HG02943 (cell line): ENCODE measurements at regions not wholly inside any gene's neighbourhood (a gene's known extent, or its start where the extent isn't known, plus 50 kb on each side); places are given as distances from the start of the nearest gene placed in this dataset.
"Not testable (repeated sequence)": the region's sequence is repeated elsewhere in the genome, so short reads cannot be mapped to it uniquely, and the experiment has no call there.

Source experiments
- ATAC-seq: cut with Tn5 transposase; IDR thresholded peaks from one replicate; pipeline ENCODE4 v1.9.1; 2021; ENCODE audit warnings: mild to moderate bottlenecking, low read depth, moderate library complexity; ENCODE audit not compliant: unreplicated experiment

DNA sequence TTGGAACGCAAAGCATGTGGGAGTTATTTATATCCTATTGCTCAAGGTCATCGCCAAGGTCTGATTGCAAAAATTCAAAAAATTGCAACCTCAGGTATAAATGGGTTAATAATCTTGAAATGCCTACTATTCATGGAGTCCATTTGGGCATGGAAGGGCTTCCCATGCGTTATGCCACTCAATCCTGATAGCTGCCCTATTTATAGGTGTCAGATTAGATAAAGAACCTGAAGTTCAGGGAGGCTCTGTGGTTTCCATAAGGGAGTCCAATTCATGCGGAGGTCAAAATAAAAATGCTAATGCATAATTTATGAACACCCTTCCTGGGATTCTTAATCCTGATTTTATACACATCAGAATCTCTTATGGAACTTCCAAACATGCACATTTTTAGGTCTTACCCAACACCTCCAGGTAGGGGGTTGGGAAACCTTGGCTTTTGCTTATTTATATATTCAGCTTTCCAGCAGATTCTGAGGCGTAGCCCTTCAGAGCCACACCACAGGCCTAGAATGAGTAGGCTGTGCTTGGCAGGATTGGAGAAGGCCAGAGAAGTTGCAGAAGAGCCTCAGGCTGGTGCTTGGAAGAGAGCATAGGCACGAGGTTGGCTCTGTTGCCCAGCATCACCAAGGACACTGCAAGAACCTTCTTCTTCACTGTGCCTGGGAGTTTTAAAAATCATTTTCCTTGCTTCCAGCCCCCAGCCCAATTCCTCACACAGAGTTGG, 324.4 kb upstream of the CFAP20DC start:
- peak; percentile 36 for ATAC-seq

DNA sequence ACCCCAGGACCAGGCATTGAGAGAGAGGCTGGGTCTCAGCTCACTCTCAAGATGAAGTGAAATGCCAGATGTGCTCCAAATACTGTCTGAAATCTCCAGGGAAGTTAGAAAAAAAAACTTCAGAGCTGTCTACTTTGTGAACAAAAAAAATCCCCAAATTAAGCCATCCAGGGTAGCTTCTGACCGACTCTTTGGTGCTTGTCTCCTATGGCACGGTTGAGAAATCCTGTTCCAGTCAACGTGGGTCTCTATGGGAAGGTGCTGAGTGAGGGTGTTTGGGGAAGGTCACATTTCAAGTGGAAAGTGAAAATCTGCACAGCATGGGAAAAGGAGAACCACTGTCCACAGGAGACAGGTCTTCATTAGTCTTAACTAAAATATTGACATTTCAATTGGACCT, 322.5 kb upstream of the CFAP20DC start:
- ATAC-seq: no peak

DNA sequence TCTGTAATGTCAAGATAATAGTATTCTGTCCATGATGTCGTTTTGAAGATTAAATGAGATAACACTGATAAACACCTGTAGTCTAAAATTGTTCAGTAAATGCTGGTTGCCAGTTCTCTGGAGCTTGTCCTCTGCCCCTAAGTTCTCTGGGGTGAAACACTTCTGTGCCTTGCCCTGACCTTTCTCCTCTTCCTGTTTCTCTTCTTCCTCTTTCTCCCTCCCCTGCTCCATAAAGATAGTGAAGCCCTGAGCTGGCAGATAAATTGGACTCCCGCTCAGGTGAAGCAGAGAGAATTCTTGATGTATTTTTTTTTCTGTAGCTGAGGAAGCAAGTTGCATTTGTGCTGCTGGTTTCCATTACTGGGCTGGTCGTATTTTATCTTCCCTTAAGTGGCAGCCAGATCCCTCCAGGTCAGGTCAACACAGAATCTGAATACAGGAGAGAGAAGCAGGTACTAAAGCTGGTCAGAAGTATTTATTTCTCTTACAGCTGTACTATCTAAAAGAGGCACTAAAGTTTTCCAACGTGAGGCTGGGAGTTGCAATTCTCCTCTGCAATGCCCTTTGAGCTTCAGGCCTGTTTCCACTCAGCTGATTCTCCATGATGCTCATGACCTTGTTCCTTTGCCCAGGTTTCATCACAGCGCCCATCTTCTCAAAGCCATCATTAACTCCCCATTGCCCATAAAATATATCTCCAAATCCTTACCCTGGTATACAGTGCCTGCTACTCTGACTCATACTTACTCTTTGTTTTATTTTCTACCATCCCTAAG, 319.3 kb upstream of the CFAP20DC start:
- no peak for ATAC-seq

DNA sequence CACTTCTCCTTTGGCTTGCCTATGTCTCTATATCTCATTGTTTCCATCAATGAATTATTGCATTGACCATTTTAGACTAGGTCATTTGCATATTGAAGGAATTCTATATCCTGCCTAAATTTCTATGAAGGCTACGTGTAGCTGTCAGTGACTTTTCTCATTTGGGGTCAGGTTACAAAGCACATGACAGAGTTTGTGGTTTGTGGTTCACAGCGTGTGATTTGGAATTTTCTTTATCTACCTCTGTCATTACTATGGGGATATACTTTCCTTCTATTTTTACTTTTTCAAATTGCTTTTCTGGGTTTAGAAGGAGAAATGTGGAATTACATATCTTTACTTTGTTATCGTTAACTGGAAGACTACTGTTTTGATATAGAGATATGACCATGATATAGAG, 317.3 kb upstream of the CFAP20DC start:
- no peak for ATAC-seq

DNA sequence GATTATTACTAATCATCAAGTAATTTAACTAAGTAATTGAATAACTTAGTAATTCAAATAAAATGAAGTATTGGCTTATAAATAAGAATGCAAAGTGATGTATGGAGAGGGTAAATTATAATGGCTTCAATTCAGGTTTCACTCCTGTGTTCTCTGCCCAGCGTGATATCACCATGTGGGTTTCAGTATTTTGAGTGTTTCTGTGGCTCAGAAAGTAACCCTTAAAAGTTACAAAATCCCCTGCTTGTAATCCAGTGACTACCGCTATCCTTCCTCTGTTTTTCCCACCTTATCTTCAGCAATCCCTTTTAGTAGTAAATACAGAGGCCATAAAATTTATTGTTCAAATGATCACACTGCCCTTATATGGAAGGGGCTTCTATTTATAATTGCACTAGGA, 316.4 kb upstream of the CFAP20DC start:
- ATAC-seq: no peak

DNA sequence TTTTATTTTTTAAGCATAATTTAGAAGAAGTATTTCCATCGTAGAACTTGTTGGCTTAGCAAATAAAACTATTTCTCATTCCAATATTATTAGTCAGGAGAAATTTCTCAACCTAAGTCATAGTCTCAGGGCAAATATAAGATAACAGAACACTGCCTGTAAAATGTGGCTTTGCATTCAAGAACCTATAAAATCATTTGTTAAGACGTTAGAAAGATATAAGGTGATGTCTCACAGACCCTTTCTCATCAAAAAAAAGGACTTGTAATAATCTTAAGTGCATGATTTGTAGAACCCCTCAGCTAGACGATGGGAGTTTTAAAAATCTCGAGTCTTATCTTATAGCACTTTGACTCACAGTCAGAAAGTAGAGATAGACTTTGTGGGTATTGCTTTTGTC, 314.7 kb upstream of the CFAP20DC start:
- ATAC-seq: no peak

DNA sequence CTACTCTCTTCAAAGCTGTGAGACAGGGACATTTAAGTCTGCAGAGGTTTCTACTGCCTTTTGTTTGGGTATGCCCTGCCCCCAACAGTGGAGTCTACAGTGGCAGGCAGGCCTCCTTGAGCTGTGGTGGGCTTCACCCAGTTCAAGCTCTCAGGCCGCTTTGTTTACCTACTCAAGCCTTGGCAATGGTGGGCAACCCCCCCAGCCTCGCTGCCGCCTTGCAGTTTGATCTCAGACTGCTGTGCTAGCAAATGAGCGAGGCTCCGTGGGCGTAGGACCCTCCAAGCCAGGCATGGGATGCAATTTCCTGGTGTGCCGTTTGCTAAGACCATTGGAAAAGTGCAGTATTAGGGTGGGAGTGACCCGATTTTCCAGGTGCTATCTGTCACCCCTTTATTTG, 310.5 kb upstream of the CFAP20DC start:
- ATAC-seq: not testable (repeated sequence)

DNA sequence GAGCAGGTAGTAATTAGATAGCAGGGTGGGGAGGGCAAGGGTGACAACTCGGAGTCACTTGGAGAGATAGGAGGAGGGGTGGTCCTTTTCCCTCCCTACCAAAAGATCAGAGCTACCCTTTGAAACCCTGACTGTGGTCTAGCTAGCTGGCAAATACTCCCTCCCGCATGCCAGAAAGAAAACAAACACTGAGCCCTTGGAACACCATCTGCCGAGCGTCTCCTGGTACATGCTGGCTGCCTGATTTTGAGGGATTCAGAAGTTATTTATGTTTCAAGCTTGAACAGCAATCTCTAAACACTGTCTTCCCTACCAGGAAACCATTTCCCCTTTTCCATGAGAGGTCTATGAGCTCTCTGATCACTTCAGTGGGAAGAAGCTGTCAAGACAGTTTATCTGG, 291.6 kb upstream of the CFAP20DC start:
- ATAC-seq: no peak

DNA sequence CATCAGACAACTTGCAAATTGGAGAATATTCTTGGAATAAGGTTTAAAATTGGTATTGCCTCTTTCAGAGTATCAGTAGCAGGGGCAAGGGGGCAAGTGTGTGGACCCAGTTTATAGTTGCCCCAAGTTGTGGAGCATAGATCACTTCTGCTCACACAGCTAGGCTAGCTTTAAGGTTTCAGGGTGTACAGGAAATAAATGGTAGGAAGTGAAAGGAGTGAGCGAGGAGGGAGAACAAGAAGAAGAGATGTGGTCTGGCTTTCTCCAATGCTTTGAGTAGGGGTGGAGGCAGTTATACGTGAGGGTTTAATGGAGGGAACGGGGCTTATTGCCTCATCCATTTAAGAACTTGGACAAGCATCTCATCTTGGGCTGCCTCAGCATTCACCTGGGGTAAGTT, 290.0 kb upstream of the CFAP20DC start:
- no peak for ATAC-seq

DNA sequence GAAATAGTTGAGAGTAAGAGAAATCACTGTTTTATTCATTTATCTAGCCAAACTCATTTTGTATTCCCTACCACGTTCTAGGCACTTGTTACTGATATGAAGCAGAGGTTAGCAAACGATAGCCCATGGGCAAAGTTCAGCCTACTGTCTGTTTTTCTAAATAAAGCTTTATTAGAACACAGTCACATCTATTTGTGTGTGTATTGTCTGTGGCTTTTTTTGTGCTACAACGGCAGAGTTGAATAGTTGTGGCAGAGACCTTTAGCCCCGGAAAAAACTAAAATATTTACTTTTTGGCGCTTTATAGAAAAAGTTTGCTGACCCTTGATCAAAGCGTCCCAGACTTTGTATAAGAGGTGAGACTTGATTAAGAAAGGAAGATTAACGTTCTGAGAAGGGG, 289.1 kb upstream of the CFAP20DC start:
- ATAC-seq: no peak

DNA sequence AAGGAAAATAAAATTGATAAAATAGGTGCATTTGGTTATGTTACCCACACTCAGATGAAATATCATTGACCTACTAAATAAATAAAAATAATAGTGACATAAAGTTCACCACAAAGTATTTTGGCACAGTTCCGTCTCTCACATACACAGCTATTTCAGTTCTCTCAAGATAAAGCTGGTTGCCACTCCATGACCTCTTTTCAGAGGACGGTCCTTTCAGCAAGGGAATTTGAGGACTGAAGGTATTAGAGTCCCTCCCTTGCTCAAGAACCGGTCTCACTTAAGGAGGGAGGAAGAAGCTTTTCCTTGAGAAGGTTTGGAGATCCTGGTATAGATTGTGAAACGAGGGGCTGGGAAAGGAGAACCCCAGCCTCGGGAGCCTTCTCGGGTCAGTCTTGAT, 285.5 kb upstream of the CFAP20DC start:
- no peak for ATAC-seq

DNA sequence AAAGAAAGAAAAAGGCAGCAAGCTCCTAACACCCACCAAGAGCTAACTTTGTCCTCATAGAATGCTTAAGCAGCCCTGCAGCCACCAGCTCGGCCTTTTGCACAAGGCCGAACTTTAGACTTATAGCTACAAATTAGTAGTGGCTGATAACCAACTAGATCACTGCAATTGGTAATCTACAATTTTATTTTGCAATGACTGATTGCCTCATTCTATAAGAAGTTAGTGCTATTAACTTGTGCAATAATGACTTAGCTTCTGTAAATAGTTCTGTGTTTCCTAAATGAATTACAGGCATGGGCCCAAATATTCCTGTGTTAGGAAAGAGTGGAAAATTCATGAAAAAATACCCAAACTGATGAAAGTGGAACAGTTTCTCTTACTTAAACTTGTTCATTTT, 284.8 kb upstream of the CFAP20DC start:
- ATAC-seq: no peak

DNA sequence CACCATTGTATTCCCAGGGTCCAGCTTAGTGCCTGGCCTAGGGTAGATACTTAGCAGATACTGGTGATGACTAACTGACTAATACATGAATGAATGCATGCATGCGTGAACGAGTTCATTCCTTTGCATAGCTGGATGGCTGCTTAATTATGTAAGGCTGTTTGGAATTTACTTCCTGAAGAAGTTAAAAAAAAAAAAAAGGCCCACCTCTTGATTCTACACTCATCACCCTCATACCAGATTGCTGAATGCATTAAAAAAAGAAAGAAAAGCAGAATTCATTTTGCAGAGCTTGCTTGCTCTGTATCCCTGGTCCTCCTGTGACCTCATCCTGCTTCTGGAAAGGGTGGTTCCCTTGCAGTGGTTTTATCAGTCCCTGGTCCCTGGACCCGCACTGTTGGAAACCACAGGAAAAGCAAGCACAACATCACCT, 277.6 kb upstream of the CFAP20DC start:
- ATAC-seq: no peak

DNA sequence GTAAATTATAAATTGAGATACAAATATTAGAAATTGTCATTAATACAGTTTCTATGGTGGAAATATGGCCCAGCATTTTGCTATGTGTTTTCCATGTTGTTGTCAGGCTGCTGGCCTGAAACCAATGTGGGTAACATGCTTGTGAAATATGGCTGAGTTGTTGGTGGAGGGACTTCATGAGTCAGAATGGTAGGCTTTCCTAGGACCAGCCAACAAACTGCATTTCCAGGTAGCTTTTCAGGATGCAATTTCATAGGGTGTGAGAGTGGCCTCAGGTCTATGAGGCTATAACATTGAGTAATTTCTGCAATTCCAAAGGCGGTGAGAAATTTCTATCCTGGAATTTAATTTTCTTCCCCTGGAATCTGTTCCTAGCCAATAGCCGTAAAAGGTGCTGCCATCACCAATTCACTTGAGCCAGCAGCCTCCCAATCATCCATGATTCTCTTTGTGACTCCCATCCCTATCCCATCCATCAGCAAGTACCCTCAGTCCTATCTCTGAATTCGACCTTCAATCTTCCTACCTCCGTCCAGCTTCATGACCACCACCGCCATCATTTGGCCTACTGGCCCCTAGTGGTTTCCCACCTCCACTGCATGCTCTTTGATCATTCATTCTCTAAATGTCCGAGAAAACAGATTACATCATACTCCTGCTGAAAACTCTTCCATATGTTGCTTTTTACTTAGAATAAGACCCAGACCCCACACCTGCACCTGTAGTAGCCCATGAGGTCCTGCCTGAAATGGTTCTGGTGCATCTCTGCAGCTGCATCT, 276.6 kb upstream of the CFAP20DC start:
- no peak for ATAC-seq

DNA sequence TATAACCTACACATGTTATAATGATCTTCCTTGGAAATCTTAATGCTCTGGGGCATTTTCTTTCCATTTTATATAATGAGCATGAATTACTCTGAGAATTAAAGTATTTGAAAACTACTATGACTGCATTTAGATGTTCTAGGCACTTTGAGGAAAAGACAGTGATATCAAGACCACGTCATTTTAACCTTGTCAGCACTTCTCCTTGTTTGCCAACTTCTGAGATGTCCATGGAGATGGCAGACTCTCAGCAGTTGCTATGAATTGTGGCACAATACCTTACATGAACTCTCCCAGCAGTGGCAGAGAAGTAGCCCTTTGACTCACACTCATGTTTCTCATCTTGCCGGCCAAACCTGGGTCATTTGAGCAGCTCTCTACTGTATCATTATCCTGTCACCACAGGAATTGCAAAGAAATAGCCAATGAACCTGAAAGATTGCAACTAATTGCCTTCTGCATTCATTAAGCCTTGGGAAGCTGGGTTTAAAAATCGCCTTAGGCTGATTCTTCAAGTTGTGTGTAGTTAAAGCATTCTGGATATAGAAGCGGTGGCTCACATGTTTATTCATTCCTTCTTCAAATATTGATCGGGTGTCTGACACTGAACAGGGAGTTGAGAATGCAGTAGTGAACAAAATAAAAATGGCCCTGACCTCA, 272.2 kb upstream of the CFAP20DC start:
- ATAC-seq: no peak

DNA sequence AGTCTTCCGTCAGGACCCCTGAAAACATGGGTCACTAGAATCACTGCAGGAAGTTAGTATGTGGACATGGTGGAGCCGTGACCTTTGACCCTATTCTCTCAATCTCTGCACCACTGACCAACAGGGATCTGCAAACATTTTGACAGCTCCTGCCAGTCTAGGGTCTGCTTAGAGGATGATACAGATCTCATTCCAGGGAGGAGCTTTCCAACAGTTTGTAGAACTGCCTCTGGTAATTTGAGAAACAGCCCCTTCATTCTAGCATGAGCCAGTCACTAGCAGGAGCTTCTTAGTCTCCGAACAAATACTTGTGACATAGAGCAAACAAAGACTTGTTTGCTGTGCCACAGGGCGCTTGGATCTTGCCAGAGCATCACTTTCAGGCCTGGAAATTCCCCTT, 270.3 kb upstream of the CFAP20DC start:
- no peak for ATAC-seq

DNA sequence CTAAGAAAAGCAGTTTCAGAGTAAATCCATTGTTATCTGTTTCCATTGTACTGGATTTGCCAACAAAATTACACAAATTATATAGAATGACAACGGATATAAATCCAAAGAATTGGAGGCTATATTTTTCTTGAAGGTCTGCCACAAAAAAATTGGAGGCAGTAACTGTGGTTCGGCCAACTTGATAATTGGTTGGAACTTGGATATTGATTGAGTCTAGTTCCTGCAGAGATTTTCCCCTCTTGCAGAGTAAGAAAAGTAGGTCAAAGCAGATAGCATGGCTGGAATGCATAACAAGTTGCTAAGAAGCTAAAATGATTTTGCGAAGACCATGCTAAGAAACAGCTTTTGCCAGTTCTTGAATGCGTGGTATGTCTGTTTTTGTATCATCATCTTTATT, 269.6 kb upstream of the CFAP20DC start:
- ATAC-seq: no peak

DNA sequence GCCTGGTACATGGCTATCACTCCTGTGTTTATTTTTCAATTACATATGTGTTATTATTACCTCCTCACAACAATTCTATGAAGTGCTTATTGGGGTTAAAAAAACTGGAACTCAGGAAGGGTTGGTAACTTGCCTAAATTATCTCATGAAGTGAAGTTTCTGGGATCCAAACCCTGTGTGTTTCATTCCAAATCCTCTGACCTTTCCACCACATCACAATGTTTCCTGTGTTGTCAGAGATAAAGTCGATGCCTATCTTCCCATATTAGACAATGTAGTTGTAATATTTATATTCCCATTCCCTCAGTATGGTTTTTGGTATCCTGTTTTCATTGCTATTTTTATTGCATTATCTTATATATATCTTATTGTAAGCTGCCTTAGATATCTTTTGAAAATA, 269.1 kb upstream of the CFAP20DC start:
- ATAC-seq: no peak

DNA sequence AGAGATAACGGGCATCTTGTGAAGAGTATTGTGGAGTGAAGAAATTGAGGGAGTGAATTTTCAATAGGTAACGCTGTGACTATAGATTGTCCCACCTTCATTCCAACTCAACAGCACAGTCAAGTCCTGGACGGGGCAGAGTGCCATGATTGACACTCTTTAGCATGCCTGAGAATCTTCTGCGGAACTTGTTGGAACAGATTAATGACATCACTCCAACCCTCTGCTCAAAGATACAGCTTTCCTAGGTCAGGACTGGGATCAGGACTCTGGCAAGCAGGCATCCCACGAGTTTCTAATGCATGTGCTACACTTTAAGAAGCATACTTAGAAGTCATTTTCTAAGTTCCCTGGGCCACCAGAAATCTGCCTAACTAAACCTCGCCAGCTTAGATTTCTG, 267.6 kb upstream of the CFAP20DC start:
- ATAC-seq: no peak

DNA sequence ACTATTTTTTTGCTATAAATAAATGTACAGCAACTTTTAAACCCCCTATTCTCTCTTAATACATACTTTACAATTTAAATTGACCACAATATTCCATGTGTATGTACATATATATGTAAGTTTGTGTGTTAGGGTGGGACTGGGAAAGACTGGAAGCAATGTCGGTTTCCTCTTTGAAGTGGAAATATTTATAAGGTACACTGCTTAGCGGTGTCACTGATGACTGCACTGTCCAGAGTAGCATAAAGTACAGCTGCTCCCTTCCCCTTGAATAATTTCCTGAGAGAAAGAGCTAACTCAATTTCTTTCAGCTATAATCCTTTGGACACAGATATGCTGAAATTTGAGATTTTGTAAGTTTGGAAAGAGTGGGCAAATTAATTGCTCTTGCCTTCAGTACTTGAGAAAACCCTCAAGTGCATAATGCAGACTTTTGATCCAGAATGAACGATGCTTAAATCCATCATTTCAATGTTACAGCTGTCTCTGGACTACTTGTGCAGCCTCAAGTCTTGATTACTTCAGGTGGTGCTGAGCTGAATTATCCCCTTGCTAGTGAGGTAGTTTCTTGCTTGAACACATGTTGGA, 267.0 kb upstream of the CFAP20DC start:
- ATAC-seq: no peak

DNA sequence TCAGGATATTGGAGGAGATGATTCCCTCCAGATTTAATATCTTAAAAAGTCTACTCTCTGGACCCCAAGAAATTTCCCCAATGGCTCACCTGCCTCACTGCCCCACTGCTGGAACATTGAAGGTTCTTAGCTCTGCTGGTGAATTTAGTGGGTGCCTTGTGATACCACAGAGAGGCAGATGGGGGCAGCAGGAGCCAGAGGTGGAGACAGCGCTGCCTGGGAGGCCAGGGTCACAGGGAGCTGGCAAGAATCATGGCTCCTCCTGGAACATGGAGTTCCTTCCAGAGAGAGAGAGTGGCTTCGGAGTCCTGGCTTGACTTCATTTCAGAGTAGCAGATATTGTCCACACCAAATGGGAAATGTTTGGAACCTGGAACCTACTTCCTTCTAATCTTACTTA, 263.5 kb upstream of the CFAP20DC start:
- no peak for ATAC-seq
